ENCODE measurements at regions not wholly inside any gene's neighbourhood (a gene's known extent, or its start where the extent isn't known, plus 50 kb on each side); places are given as distances from the start of the nearest gene placed in this dataset.

- TF ChIP-seq ZBTB46 (CRISPR knock-in tag; IDR thresholded peaks at IDR 0.05; ENCODE audit: borderline replicate concordance): no peak
- TF ChIP-seq ZNF788 (CRISPR knock-in tag; IDR thresholded peaks at IDR 0.05; ENCODE audit: borderline replicate concordance): no peak
- TF ChIP-seq LBX2 (CRISPR knock-in tag; IDR thresholded peaks at IDR 0.05; ENCODE audit: borderline replicate concordance): no peak
- TF ChIP-seq YY1 (IDR thresholded peaks at IDR 0.05; ENCODE audit: insufficient read depth, insufficient replicate concordance, low read depth, low read length): no peak
- no peak for TF ChIP-seq GPN1 (CRISPR knock-in tag; IDR thresholded peaks at IDR 0.05; ENCODE audit: borderline replicate concordance)
- no peak for TF ChIP-seq ZNF530 (CRISPR knock-in tag; IDR thresholded peaks at IDR 0.05; ENCODE audit: low read depth)
- TF ChIP-seq ZNF737 (CRISPR knock-in tag; IDR thresholded peaks at IDR 0.05; ENCODE audit: borderline replicate concordance): no peak
- peak; percentile 83 for TF ChIP-seq USF2 (IDR thresholded peaks at IDR 0.05; ENCODE audit: low read depth, low read length)
- peak; percentile 85; the same call in 1 of the 2 replicates for TF ChIP-seq USF2 (CRISPR knock-in tag; IDR thresholded peaks at IDR 0.05; ENCODE audit: borderline replicate concordance)
- TF ChIP-seq HNRNPUL1 (IDR thresholded peaks at IDR 0.05; ENCODE audit: low read depth, low read length): no peak
- TF ChIP-seq CAMTA2 (CRISPR knock-in tag; IDR thresholded peaks at IDR 0.05; ENCODE audit: borderline replicate concordance): no peak
- no peak for TF ChIP-seq ZNF335 (CRISPR knock-in tag; IDR thresholded peaks at IDR 0.05)
- no peak for TF ChIP-seq IKZF4 (CRISPR knock-in tag; IDR thresholded peaks at IDR 0.05; ENCODE audit: borderline replicate concordance, low read depth, not compliant biosample characterization)
- TF ChIP-seq MXD3 (CRISPR knock-in tag; IDR thresholded peaks at IDR 0.05): no peak
- peak; percentile 67; the same call in 1 of the 2 replicates for TF ChIP-seq KDM6A (CRISPR knock-in tag; IDR thresholded peaks at IDR 0.05; ENCODE audit: low read depth)
- no peak for TF ChIP-seq ZNF552 (CRISPR knock-in tag; IDR thresholded peaks at IDR 0.05; ENCODE audit: borderline replicate concordance)
- no peak for TF ChIP-seq THYN1 (CRISPR knock-in tag; IDR thresholded peaks at IDR 0.05; ENCODE audit: borderline replicate concordance, low read depth)
- TF ChIP-seq RAD51 (IDR thresholded peaks at IDR 0.05; ENCODE audit: borderline replicate concordance): peak; percentile 91
- no peak for TF ChIP-seq ZMYM2 (CRISPR knock-in tag; IDR thresholded peaks at IDR 0.05)
- TF ChIP-seq KLF11 (CRISPR knock-in tag; IDR thresholded peaks at IDR 0.05): no peak
- TF ChIP-seq PHF8 (CRISPR knock-in tag; IDR thresholded peaks at IDR 0.05): no peak
- no peak for TF ChIP-seq E2F5 (CRISPR knock-in tag; conservative IDR thresholded peaks at IDR 0.05)
- no peak for TF ChIP-seq ZNF567 (CRISPR knock-in tag; IDR thresholded peaks at IDR 0.05; ENCODE audit: borderline replicate concordance)
- TF ChIP-seq CREB1 (IDR thresholded peaks at IDR 0.05): no peak
- no peak for TF ChIP-seq CREB1 (CRISPR knock-in tag; IDR thresholded peaks at IDR 0.05)
Measured at GRCh38 chr11:134742956-134743819, 331.1 kb upstream of the B3GAT1 start (continued).
